Thymus (tissue), 11 donors: ENCODE measurements at regions not wholly inside any gene's neighbourhood (a gene's known extent, or its start where the extent isn't known, plus 50 kb on each side); places are given as distances from the start of the nearest gene placed in this dataset.

Experiments used
- DNase-seq, 9 donors: peaks; one replicate each; pipeline ENCODE4 v3.0.0-alpha.2; 2013; ENCODE audit warnings: low spot score in 9 of 9, low read depth in 6 of 9, missing footprints in 1 of 9
- H3K27ac ChIP-seq, 2 donors: one replicate each; pipeline ENCODE4 v1.5.1; 2013; ENCODE audit warnings: control low read depth in 1 of 2, low read depth in 1 of 2, low read length in 1 of 2, mild to moderate bottlenecking in 1 of 2, moderate library complexity in 1 of 2
- H3K27me3 ChIP-seq, 2 donors: one replicate each; pipeline ENCODE4 v1.5.1; 2013; ENCODE audit warnings: low read length in 1 of 2; ENCODE audit not compliant: control insufficient read depth in 2 of 2, insufficient read depth in 1 of 2
- H3K36me3 ChIP-seq, 2 donors: one replicate each; pipeline ENCODE4 v1.5.1; 2013; ENCODE audit warnings: low read length in 1 of 2, mild to moderate bottlenecking in 1 of 2, moderate library complexity in 1 of 2; ENCODE audit not compliant: control insufficient read depth in 2 of 2, insufficient read depth in 2 of 2
- H3K4me1 ChIP-seq, 2 donors: one replicate each; pipeline ENCODE4 v1.5.1; 2013; ENCODE audit warnings: low read length in 2 of 2; ENCODE audit not compliant: control insufficient read depth in 2 of 2, insufficient read depth in 2 of 2
- H3K4me3 ChIP-seq, 2 donors: one replicate each; pipeline ENCODE4 v1.5.1; 2013; ENCODE audit warnings: low read length in 2 of 2, control low read depth in 1 of 2, mild to moderate bottlenecking in 1 of 2
- H3K9me3 ChIP-seq, 2 donors: one replicate each; pipeline ENCODE4 v1.5.1; 2013; ENCODE audit warnings: low read length in 1 of 2, mild to moderate bottlenecking in 1 of 2; ENCODE audit not compliant: control insufficient read depth in 2 of 2, insufficient read depth in 1 of 2
- WGBS: extraction: QIAGEN DNeasy Blood & Tissue Kit; methylation state at CpG from one replicate; pipeline ENCODE4 v1.1.7; 2013; 5-methylcytosine and 5-hydroxymethylcytosine counted together
- donor health status: healthy.

DNA sequence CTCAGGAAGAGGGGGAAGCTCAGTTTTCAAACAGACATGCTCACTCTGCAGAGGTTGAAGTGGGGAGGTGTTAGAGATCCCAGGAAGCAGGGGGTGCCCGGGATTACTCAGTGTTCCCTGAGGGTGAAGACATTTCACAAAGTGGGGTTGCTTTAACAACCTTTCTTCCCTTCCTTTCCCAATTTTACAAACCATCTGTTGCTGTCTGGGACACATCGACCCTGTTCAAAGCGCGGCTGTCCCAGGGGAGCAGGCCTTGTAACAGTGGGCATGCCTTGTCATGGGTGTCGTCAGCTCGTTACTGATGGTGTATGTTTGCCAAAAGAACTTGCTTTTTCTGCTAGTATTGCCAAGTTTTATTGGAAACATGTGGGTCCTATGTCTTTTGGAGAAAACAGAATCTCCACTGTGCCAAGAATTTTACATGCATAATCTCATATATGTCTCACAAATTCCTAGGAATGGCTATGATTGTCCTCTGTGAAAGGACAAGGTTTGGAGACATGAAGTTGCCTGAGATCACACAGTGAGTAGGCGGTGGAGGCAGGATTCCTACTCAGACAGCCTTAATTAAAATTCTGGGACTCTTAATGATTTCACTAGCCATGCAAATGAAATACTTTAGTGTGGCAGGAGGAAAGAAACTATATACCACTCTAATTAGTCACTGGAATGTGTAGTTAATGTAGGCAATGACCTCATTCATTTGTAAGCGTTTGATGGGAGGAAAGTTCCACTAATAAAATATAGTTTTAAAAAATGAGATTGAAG, 198.9 kb downstream of the NXNL2 start:
- H3K9me3 ChIP-seq: no peaks in the 10 kb centered on the region
- H3K27ac ChIP-seq: no peak overlapping the region
- 89% methylated on average over 8 of the region's 8 CpGs for WGBS
- no peaks in the 10 kb centered on the region for H3K4me1 ChIP-seq
- H3K4me3 ChIP-seq: no peak overlapping the region
- peaks cover 2 to 3% of the 10 kb centered on the region in 2 donors for H3K27me3 ChIP-seq
- no peak for DNase-seq
- H3K36me3 ChIP-seq: no peaks in the 10 kb centered on the region

DNA sequence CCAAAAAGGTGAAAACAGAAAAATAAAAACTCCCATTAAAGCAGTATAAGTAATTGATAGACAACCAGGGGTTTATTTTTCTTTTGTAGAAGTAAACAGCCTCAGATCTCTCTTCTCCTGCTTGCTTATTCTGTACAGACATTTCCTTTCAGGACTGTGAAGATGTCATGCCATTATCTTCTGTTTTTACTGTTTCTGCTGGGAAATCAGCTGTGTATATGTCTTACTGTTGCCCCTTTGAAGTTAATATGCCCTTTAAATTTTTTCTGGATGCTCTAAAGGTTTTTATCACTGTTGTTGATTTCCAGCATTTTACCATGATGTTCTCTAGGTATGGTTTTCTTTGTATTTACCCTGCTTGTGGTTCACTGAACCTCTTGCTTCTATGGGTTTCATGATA, 199.5 kb downstream of the NXNL2 start:
- Histone ChIP-seq H3K4me3 (no peak overlapping the region), H3K9me3 (no peaks in the 10 kb centered on the region), H3K27me3 (peaks cover 2 to 3% of the 10 kb centered on the region in 2 donors), H3K27ac (no peak overlapping the region), H3K4me1 (no peaks in the 10 kb centered on the region), H3K36me3 (no peaks in the 10 kb centered on the region)
- DNase-seq: no peak

DNA sequence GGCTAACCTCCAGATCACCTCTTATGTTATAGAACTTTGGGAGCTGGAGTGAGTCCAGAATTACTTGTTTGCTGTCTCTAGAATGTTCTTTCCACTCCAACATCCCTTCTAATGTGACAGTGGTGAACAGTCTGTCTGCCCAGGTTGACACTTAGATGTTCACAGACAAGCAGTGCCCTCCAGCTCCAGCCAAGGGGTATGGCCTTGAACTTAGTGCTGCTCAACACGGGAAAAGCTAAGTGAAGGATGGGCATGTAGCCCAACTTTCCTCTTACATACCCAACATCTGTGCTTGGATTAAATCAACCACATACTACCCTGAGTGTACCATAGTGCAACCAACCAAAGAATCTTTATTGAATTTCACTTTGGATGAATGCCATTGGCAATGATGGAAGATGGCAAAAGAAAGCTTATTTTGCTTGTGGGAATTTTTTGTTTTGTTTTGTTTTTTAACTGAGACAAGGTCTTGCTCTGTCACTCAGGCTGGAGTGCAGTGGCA, 201.2 kb downstream of the NXNL2 start:
- H3K36me3 ChIP-seq: no peaks in the 10 kb centered on the region
- no peak overlapping the region for H3K27ac ChIP-seq
- H3K27me3 ChIP-seq: peaks cover 3 to 5% of the 10 kb centered on the region in 2 donors
- H3K4me1 ChIP-seq: no peaks in the 10 kb centered on the region
- WGBS: 97% methylated on average over 1 of the region's 1 CpG
- no peak for DNase-seq
- H3K4me3 ChIP-seq: no peak overlapping the region
- H3K9me3 ChIP-seq: no peaks in the 10 kb centered on the region

DNA sequence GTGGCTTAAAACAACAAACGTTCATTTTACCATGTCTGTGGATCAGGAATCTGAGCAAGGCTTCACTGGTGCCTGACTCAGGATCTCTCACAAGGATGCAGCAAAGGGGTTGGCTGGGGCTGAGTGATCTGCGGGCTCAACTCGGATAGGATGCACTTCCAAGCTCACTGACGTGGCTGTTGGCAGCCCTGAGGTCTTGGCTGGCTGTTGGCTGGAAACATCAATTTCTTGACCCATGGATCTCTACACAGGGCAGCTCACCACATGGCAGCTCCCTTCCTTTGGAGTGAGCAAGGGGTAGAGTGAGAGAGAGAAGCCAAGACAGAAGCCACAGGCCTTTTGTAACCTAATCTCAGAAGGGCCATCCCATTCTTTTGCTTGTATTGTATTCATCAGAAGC, 202.1 kb downstream of the NXNL2 start:
- H3K36me3 ChIP-seq: no peaks in the 10 kb centered on the region
- no peak for DNase-seq
- no peaks in the 10 kb centered on the region for H3K9me3 ChIP-seq
- WGBS: 95% methylated on average over 4 of the region's 4 CpGs
- no peak overlapping the region for H3K27ac ChIP-seq
- no peak overlapping the region for H3K4me3 ChIP-seq
- H3K27me3 ChIP-seq: peaks cover 3 to 5% of the 10 kb centered on the region in 2 donors
- no peaks in the 10 kb centered on the region for H3K4me1 ChIP-seq

DNA sequence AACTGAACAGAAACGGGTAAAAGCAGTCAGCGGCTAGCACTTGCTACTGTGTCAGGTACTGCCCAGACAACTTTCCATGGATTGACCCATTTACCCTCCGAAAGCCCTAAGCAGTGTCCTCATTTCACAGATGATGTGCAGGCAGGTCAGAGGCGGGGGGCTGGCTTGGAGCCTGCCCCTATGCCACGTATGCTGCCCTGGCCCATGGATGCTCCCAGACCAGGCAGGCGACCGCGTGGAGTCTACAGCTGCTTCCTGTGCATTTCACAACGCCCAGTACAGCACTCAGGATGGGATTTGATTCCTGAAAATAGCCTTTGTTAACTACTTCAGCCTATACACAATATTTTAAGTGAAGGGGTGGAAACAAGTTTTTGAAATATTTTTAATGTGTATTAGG, 202.9 kb downstream of the NXNL2 start:
- no peaks in the 10 kb centered on the region for H3K36me3 ChIP-seq
- WGBS: 57% methylated on average over 9 of the region's 9 CpGs
- no peaks in the 10 kb centered on the region for H3K9me3 ChIP-seq
- no peak overlapping the region for H3K27ac ChIP-seq
- no peak for DNase-seq
- peaks cover 0 to 5% of the 10 kb centered on the region in 2 donors for H3K27me3 ChIP-seq
- H3K4me3 ChIP-seq: no peak overlapping the region
- no peaks in the 10 kb centered on the region for H3K4me1 ChIP-seq

DNA sequence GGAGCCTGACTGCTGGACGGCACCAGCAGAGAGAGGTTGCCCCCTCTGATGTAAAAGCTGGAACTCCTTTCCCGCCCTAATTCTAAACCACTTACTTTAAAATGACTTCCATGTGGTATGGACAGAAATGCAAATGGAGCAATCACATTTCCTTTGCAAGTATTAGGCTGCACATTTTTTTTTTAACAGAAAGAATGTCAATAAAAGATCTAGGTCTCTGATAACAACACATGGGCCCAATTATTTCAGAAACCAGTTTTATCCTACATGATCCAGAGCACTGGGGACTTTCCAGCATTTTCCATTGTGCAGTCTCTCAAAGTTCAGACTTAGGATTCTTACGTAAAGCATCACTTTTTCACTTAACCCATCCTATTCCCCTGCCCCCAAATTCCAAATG, 203.7 kb downstream of the NXNL2 start:
- Histone ChIP-seq H3K27ac (no peak overlapping the region), H3K4me3 (no peak overlapping the region), H3K9me3 (no peaks in the 10 kb centered on the region), H3K27me3 (peaks cover 0 to 5% of the 10 kb centered on the region in 2 donors), H3K4me1 (no peaks in the 10 kb centered on the region), H3K36me3 (no peaks in the 10 kb centered on the region)
- WGBS: 91% methylated on average over 3 of the region's 3 CpGs
- DNase-seq: no peak

DNA sequence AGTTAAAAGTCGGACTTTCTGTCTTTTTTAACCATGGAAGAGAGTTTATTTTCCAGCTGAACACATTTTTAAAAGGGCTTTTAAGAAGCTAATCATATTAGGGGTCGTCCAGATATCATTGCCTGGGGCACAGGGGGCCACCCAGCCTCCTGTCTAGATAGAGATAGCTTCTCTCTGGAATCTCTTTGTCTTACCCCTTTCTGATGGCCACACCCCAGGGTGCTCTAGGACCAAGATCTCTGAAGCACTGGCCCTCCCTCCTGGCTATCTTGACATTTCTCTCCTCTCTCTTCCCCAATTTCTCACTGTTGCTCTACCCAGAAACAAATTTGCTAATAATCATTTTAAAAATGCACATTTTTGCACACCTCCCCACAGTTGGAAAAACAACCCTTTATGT, 204.4 kb downstream of the NXNL2 start:
- 88% methylated on average over 2 of the region's 2 CpGs for WGBS
- Histone ChIP-seq H3K4me3 (no peak overlapping the region), H3K4me1 (no peaks in the 10 kb centered on the region), H3K36me3 (no peaks in the 10 kb centered on the region), H3K27me3 (peaks cover 0 to 5% of the 10 kb centered on the region in 2 donors), H3K9me3 (no peaks in the 10 kb centered on the region), H3K27ac (no peak overlapping the region)
- no peak for DNase-seq

DNA sequence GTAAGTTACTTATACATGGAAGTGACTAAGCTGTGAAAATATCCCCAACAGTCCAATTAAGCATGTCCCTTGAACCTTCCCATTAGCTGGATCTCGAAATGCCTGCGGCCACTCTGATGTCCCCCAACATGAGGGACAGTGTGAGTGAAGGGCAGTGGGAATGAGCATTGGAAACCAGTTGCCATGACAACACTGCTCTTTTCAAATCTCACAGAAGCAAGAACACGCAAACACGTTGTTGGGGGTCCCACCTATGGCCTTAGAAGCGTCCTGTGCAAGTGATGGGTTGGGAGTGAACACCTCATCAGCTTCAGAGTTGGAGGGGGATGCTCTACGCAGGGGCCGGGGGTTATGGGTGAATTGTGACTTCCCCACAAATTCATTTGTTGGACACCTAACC, 205.9 kb downstream of the NXNL2 start:
- Histone ChIP-seq H3K36me3 (no peaks in the 10 kb centered on the region), H3K4me1 (peaks cover 0 to 2% of the 10 kb centered on the region in 2 donors), H3K27me3 (peaks cover 0 to 5% of the 10 kb centered on the region in 2 donors), H3K4me3 (no peak overlapping the region), H3K27ac (no peak overlapping the region), H3K9me3 (no peaks in the 10 kb centered on the region)
- DNase-seq: no peak
- 96% methylated on average over 7 of the region's 7 CpGs for WGBS

DNA sequence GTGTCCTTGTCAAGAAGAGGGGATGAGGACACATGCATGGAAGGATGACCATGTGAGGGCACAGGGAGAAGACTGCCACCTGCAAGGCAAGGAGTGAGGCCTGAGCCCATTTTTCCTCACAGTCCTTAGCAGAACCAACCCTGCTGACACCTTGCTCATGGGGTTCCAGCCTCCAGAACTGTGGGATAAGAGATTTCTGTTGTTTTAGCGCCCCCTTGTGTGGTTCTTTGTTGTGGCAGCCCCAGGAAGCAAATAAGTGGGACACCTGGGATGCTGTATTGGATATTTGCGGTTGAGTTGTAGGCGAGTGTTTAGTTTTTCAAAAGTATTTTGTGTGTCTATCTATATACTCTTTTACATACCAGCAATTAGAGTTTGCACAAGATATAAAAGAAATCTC, 206.4 kb downstream of the NXNL2 start:
- Histone ChIP-seq H3K27ac (no peak overlapping the region), H3K4me1 (peaks cover 0 to 2% of the 10 kb centered on the region in 2 donors), H3K4me3 (no peak overlapping the region), H3K9me3 (no peaks in the 10 kb centered on the region), H3K36me3 (no peaks in the 10 kb centered on the region), H3K27me3 (peaks cover 0 to 5% of the 10 kb centered on the region in 2 donors)
- 69% methylated on average over 3 of the region's 3 CpGs for WGBS
- DNase-seq: no peak
